GM19467 (cell line): ENCODE measurements at regions not wholly inside any gene's neighbourhood (a gene's known extent, or its start where the extent isn't known, plus 50 kb on each side); places are given as distances from the start of the nearest gene placed in this dataset.
"Not testable (repeated sequence)": the region's sequence is repeated elsewhere in the genome, so short reads cannot be mapped to it uniquely, and the experiment has no call there.

ENCODE experiments used
- ATAC-seq: cut with Tn5 transposase; IDR thresholded peaks from one replicate; pipeline ENCODE4 v1.9.1; 2021; ENCODE audit warnings: mild to moderate bottlenecking, moderate library complexity; ENCODE audit not compliant: unreplicated experiment

DNA sequence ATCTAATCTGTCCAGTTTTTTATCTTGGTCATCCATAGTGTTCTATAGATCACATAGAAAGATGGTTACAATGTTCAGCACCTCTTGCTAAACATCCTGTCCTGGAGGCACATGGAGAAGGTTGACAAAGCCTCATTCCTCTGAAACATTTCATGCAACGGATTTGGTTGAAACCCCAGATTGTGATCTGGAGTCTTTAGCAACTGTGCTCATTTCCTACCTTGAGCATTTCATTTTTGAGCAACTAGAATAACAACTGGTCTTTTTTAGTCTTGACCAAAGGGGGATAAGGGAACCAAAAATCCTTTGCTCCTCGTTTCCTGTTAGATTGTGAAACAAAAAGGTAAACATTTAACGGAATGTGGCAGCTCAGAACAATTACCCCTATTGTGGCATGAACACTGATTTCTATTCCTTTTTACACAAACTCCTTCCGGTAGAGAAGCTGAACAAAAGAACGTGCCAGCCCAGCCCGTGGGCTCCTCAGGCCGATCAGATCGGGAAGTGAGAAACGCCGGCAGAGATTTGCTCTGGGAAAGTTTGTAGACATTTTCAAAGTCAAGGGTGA, 94.7 kb upstream of the ERRFI1 start:
- ATAC-seq, result no peak

DNA sequence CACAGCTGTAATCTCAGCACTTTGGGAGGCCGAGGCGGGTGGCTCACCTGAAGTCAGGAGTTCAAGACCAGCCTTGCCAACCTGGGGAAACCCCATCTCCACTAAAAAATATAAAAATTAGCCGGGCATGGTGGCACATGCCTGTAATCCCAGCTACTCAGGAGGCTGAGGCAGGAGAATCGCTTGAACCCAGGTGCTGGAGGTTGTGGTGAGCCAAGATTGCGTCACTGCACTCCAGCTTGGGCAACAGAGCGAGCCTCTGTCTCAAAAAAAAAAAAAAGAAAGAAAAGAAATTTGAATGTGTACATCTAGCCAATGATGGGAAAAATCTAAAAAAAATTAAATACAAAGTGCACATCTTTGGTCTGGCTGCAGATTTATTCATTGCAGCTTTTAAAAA, 92.6 kb upstream of the ERRFI1 start:
- not testable (repeated sequence) for ATAC-seq

DNA sequence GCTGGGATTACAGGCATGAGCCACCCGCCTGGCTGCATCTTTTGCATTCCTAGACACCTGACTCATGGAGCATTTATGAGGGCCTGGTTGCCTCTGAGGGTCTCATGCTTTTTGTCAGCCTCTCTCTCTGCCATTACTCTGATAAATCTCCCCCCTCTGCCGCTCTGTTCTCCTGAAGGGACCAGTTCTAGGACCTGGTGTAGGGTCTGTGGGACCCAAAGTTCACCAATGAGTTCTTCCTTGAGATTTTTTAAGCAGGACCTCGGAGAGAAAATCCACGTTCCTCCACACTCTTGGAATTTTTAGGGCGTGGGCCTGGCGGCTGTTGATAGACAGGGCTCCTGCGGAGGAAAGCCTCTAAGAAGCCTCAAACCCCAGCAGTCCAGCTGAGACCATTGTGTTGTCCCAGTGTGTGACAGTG, 91.9 kb upstream of the ERRFI1 start:
- no peak for ATAC-seq

DNA sequence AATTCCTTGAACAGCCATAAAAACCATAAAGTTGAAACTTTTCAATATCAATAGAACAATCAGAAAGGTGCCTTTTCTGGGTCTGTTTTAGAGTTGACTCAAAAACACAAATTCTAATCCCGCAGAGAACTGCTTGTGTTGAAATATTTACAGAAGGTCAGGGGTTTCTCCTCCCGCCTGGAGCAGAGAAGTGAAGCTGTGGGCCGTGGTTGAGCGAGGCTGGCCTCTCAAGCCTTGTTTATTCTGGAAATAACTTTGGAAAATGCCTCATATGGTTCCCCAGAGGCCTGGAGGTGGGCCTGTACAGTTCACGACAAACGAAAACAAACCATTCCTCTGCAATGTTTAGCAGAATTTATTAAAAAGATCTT, 90.8 kb upstream of the ERRFI1 start:
- ATAC-seq, result no peak

DNA sequence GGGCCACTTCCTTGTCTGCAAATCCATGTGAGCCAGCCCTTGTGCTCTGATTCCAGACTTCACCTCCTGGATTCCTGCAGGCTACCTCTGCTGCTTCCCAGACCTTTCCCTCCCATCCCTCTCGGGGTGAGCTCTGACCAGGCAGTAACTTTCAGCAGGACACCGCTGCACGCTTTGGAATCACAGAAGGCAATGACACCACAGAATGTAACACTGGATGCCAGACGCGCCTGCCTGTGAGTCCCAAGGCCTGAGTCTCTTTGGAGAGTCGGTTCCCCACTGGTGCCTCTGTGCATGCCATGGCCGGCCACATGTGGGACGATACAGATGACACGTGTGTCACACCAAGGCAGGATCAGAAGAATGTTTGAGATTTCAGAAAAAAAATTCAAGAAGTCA, 89.7 kb upstream of the ERRFI1 start:
- no peak for ATAC-seq

DNA sequence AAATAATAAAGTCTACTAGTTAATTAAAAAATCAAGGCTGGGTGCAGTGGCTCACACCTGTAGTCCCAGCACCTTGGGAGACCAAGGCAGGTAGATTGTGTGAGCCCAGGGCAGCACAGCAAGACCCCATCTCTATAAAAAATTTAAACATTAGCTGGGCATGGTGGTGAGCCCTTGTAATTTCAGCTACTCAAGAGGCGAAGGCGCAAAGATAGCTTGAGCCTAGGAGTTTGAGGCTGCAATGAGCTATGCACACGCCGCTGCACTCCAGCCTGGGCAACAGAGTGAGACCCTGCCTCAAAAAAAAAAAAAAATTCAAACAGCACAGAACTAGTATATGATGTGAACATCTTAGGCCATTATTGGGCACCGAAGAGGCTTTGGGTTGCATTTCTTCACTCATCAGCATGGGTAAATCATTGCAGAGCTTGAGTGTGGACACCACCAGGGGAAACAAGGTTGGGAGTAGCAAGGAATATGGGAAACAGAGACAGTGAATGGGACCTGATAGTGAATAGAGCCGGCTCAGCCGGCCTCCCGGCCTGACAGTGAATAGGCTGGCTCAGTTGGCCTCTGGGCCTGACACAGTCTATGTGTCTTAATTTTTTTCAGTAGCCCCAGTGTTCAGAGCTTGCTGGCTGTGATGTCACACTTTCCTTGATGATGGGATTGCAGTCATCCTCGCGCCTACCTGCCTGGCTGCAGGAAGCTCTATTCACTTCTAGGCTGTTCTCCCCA, 89.1 kb upstream of the ERRFI1 start:
- no peak for ATAC-seq

DNA sequence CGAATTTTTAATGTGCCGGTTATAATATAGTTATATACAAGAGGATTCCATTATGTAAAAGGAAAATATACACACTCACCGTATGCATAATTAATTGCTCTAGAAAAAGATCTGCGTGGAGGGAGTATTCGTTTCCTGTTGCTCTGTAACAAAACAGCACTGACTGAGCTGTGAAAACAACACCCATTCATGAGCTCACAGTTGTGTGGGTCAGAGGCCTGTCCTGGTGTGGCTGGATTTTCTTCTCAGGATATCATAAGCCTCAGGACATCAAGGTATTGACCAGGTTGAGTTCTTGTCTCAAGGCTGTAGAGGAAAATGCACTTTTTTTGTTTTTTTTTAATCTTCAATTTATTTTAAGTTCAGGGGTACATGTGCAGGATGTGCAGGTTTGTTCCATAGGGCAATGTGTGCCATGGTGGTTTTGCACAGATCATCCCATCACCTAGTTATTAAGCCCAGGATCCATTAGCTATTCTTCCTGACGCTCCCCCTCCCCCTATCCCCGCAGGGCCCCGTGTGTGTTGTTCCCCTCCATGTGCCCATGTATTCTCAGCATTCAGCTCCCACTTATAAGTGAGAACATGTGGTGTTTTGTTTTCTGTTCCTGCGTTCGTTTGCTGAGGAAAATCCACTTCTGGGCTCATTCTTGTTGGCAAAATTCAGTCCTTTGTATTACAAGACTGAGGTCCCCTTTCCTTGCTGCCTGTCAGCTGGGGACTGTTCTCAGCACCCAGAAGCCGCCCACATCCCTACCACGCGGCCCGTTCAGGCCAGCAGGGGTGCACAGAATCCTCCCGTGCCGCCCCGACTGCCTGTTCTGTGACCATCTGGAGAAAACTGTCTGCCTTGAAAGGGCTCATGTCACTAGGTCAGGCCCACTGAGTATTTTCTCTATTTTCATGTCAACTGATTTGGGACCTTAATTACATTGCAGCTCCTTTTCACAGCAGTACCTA, 87.4 kb upstream of the ERRFI1 start:
- ATAC-seq, result no peak

DNA sequence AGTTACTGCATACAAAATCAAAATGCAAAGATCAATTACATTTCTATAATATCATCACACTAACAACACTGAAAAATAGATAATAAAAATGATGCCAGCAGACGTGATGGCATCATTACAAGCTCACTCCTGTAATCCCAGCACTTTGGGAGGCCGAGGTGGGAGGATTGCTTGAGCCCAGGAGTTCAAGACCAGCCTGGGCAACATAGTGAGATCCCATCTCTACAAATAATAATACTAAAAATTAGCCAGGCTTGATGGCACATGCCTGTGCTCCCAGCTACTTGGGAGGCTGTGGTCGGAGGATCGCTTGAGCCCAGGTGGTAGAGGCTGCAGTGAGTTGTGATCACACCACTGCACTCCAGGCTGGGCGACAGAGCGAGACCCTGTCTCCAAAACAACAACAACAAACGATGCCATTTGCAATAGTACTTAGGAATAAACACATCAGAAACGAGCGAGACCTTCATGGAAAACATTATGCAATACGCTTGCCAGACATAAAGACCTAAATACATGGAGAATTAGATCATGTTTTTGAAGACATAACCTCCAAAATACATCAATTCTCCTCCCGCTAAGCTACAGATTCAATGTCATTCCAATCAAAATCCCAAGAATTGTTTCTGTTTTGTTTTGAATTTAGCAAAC, 86.6 kb upstream of the ERRFI1 start:
- no peak for ATAC-seq

DNA sequence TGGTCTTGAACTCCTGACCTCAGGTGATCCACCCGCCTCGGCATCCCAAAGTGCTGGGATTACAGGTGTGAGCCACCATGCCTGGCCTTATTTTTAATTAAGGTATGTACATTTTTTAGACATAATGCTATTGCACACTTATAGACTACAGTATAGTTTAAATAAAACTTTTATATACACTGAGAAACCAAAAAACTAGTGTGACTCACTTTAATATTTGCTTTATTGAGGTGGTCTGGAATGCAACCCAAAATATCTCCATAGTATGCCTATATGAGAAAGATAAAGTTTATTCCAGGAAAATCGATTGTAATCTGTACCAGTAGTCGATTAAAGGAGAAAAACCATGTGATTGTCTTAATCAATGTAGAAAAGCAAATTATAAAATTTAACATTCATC, 85.5 kb upstream of the ERRFI1 start:
- ATAC-seq, result no peak

DNA sequence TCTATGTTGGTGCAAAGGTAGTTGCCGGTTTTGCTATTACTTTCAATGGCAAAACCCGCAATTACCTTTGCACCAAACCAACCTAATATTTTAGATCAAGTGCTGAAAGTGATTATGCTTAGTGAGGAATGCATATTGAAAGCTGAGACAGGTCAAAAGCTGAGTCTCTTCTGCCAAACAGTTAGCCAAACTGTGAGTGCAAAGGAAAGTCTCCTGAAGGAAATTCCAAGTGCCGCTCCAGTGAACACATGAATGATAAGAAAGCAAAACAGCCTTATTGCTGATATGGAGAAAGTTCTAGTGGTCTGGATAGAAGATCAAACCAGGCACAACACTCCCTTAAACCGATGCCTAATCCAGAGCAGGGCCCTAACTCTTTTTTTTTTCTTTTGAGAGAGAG, 83.1 kb upstream of the ERRFI1 start:
- no peak for ATAC-seq

DNA sequence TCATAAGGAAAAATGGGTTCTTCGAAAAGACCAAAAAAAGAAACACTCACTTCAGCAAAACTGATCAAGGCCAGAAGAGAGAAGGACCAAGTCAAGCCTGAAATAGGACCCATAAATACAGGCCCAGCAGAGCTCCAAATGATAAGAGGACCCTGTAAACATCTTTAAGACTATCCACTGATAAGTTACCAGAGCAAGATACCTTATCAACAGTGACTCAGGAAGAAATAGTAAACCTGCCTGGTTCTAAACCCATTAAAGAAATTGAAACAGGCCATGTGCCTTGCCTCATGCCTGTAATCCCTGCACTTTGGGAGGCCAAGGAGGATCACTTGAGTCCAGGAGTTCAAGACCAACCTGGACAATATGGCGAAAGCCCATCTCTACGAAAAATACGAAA, 81.8 kb upstream of the ERRFI1 start:
- ATAC-seq, result no peak

DNA sequence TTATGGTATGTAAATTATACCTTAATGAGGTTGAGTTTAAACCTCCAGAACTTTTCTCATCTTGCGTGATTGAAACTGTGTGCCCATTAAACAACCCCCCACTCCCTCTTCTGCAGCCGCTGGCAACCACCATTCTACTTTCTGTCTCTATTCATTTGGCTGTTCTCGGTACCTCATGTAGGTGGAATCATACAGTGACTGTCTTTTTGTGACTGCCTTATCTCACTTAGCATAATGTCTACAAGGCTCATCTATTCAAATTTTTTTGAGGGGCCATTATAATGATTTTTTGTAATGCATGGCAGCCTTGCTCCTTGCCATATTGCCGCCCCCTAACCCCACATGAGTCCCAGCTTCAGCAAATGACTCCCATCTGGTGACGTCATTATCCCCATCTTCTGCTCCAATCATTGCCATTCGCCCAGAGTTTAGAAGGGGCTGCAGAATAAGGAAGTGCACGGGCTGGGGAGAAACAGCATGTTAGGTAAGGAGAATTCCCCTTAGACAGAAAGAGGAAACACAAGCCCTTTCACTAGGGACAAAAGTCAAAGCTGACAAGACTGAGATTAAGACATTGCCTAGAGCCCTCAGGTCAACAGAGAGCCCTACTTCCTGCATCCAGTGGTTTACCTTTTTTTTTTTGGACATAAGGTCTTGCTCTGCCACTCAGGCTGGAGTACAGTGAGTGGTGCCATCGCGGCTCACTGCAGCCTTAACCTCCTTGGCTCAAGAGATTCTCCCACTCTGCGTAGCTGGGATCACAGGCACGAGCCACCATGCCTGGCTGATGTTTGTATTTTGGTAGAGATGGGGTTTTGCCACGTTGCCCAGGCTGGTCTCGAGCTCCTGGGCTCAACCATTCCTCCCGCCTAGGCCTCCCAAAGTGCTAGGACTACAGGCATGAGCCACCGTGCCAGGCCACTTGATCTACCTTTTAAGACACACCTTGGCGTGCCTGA, 78.4 kb upstream of the ERRFI1 start:
- ATAC-seq, result no peak

DNA sequence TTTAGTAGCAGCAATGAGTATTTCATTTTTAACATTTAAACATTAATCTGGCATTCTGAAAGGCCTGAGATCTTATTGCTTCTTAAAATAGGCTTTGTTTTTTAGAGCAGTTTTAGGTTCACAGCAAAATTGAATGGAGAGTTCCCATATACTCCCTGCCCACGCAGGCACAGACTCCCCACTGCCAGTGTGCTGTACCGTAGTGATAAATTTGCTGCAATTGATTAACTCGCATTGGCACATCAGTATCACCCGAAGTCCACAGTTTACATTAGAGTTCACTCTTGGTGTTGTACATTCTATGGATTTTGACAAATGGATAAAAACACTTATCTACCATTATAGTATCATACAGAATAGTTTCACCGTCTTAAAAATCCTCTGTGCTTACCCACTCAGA, 71.8 kb upstream of the ERRFI1 start:
- ATAC-seq, result peak; percentile 28

DNA sequence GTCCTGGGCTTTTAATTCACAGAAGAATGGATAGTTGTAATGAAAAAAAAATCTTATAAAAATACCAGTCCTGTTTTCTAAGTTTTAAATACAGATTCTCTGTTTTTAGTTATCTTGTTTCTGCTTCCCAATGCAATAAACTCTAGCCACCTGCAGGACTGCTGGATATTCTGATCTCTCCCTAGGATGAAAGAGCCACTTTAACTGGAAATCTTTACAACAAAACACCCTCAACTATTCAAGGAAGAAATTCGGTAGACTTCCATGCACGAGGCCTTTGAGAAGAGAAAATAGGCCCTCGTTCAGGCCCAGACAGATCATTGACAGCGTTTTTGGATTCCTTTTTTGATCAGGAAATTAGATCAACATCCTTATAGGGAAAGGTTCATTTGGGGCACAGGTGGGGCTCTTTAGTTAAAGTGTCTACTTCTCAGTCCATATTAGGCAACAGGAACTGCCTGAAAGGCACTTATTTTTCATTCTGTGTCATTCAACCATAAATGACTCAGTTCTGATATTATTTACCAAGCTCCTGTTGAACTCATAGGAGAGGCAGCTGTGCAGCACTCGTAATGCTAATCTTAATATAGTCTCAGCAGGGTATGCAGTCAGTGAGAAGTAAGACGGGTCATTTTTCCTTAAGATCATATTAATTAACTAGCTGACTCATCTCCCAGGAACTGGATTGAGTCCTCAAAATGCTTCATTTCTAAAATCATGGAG, 71.1 kb upstream of the ERRFI1 start:
- peak; percentile 74 for ATAC-seq

DNA sequence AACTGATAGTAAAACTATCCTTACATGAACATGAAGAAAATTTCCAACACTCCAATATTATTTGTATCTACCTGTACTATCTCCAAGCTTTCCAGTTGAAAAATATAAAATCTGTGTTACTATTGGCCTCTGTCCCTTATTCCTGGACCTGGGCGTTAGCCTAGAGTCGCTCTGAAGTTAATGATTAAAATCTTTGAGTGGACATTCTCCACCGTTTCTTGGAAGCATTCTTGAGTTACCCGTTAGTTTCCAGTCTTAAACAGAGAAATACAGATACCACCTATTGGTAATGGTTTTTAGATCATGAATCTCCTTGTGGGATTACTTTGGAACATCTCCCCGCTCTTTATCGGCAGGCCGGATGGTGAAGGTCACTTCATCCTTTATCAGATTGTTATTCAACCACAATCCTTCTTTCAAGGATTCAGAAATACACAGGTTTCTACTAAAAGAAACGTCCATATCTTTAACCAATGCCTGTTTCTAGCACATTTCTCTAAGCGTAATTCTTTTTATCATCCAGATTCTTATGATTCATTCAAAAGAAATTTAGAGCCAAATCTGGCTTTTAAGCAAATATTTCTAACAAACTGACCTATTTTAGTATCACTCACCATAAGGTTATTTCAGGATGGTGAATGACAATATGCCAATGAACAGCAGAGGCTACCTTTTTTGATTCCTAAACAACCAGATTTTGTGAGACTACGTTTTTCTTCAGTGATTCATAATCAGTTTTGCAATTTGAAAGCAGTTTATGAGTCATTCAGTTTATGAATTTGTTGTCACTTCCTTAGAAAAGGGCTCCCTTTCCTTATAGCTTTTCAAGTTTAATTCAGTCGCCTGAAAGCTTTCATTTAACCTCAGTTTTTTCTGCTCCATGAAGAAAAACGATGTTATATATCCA, 70.2 kb upstream of the ERRFI1 start:
- no peak for ATAC-seq

DNA sequence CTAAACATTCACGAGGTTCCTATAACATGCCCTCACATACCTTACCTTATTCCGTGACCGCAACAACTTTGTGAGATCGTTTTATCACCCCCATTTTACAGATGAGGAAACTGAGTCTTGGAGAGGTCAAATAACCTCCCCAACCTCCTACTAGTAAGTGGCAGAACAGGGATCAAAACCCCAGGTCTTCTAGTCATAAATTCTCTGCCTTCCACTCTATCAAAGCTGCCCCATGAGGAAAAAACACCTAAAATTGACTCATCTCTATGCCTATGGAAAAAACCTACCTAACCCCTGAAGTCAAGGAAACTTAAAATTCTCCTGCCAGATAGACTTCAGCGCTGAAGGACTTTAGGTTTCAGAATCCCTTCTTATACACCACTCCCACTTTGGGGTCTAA, 69.5 kb upstream of the ERRFI1 start:
- no peak for ATAC-seq

DNA sequence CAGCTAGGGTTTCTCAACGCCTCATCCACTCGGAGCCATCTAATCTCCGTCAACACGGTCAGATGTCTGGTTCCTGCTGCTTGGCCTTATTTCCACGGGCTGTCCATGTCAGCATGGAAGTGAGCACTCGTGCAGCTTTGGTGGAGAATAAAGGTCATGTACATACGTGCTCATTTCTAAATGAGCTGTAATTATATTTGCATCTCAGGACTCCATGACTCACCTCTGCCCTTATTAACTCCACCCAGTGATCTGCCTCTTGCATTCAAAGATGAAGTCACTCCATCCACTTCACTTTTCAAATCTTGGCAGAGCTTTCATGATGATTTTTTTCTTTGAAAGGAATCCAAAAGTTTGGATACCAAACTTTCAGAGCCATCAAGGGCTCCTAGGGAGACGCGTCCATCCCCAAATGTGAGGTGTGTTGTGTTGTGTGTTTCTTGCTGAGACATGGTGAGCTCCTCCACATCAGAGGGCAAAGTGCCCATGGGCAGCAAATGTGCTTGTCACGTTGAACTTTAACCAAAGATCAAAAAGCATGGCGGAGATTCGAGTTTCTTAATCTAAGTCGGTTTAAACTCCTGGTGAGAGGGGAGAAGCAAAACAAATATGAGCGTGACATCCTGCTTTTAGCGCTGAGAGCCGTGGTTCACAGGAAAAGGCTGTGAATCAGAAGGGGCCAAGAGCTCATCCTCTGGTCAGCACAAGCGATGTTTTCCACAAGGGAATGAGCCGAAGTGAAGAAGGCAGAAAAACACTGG, 68.6 kb upstream of the ERRFI1 start:
- ATAC-seq, result no peak
